Fibroblast of villous mesenchyme (primary cell): ENCODE measurements at regions not wholly inside any gene's neighbourhood (a gene's known extent, or its start where the extent isn't known, plus 50 kb on each side); places are given as distances from the start of the nearest gene placed in this dataset.

Source experiments
- DNase-seq: peaks from one replicate; pipeline ENCODE4 v3.0.0-alpha.2; 2010; ENCODE audit warnings: low read depth
- H3K4me3 ChIP-seq: 2 replicates; pipeline ENCODE4 v1.5.1; 2011; ENCODE audit warnings: low read depth, mild to moderate bottlenecking, low read length
- TF ChIP-seq, protein P1 (sequence below): IDR thresholded peaks from 2 replicates; pipeline ENCODE4 v1.5.1; 2012; ENCODE audit warnings: low read depth, mild to moderate bottlenecking, low read length; ENCODE audit not compliant: insufficient read depth

DNA sequence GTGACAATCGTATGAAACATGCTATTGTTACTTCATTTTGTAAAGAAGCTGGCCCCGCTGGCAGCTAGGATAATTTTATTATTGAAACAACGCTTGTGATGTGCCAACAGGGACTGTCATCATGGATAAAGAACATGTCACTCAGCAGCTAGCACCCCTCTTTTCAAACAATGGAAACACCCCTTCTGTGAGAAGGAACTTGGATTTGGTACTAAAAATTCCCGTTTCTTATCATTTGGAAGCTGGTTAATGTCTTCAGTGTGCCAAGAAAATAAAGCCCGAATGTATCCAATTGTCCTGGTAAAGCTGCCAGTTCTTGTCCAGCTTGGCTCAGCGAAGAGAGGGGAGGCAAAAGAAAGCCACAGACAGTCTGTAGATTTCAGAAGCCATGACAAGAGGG is 186.6 kb downstream of the PHLDA1 start:
- DNase-seq: no peak
- TF ChIP-seq, protein P1, sequence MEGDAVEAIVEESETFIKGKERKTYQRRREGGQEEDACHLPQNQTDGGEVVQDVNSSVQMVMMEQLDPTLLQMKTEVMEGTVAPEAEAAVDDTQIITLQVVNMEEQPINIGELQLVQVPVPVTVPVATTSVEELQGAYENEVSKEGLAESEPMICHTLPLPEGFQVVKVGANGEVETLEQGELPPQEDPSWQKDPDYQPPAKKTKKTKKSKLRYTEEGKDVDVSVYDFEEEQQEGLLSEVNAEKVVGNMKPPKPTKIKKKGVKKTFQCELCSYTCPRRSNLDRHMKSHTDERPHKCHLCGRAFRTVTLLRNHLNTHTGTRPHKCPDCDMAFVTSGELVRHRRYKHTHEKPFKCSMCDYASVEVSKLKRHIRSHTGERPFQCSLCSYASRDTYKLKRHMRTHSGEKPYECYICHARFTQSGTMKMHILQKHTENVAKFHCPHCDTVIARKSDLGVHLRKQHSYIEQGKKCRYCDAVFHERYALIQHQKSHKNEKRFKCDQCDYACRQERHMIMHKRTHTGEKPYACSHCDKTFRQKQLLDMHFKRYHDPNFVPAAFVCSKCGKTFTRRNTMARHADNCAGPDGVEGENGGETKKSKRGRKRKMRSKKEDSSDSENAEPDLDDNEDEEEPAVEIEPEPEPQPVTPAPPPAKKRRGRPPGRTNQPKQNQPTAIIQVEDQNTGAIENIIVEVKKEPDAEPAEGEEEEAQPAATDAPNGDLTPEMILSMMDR: no peak
- no peak overlapping the region for H3K4me3 ChIP-seq

GRCh38 chr12:75844049-75844770 is 187.4 kb downstream of the PHLDA1 start:
- no peak overlapping the region for H3K4me3 ChIP-seq
- DNase-seq: no peak
- TF ChIP-seq, protein P1: no peak

DNA sequence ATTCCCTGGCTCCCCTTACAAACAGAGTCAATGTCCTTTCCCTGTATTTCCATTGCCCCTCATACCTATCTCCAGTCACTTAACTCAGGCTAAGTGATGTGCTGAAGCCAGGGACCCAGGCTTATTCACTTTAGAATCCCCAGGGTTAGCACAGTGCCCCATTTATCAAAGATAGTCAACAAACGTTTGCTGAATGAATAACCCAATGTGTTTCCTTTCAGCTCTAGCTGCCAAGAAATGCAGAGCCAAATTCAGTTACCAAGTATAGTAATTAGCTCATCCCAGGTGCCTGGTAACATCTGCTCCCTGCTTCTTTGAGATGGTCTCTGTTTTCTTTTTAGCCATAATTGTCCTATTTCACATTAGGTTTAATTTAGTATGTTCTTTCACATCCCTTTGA is 189.5 kb downstream of the PHLDA1 start:
- no peak for DNase-seq
- TF ChIP-seq, protein P1: no peak
- no peak overlapping the region for H3K4me3 ChIP-seq

DNA sequence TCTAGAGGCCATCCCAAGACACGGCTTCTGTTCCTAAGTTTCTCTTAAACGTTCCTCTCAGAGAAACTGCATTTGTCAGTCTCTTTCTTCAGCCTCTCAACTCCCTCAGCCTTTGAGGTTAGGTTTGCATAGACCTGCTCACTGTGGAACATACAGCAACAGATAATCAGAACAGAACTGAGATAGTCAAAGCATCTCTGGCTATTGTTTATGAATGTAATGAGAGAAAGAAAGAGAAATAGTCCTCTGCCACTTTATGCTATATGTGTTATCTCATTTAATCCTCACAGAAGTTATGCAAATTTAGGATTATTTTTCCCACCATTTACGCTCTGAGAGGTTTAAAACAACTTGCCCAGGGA is 190.6 kb downstream of the PHLDA1 start:
- TF ChIP-seq, protein P1: no peak
- H3K4me3 ChIP-seq: no peak overlapping the region
- no peak for DNase-seq

- H3K4me3 ChIP-seq: no peak overlapping the region
- no peak for DNase-seq
- TF ChIP-seq, protein P1: no peak
These were observed 193.3 kb downstream of the PHLDA1 start for GRCh38 chr12:75838309-75838708.

- TF ChIP-seq, protein P1: no peak
- peak; percentile 59 for DNase-seq
- H3K4me3 ChIP-seq: no peak overlapping the region
These were observed 193.9 kb downstream of the PHLDA1 start for GRCh38 chr12:75837700-75838099.

DNA sequence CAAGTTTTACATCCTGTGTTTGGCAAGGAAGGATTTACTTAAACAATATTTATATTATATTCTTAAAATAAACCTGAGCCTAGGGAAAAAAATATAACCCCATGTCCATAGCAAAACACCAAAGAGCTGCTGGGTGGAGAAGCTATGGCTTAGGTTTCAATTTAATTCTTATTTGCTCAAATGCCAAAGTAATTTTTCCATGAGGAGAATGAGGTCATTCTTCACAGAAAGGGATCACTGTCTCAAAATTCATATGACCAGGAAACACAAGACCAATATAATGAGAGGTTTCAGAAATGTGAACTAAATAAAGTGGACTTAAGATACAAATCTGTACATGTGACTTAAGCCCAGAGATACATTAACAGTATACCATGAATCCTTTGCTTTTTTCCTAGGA is 195.0 kb downstream of the PHLDA1 start:
- H3K4me3 ChIP-seq: no peak overlapping the region
- TF ChIP-seq, protein P1: no peak
- no peak for DNase-seq
